Neural cell (in vitro differentiated cells): ENCODE measurements at regions not wholly inside any gene's neighbourhood (a gene's known extent, or its start where the extent isn't known, plus 50 kb on each side); places are given as distances from the start of the nearest gene placed in this dataset.

ENCODE experiments used
- H2AFZ ChIP-seq: fragments of 200-600, 300-800 bp; sonication (generic), shearing (Covaris generic); 2 replicates; pipeline ENCODE4 v1.6.0; 2014; ENCODE audit warnings: low read depth, mild to moderate bottlenecking, antibody characterized with exemption, low read length, moderate library complexity
- H3F3A ChIP-seq: fragments of 200-600 bp; shearing (Covaris generic); 2 replicates; pipeline ENCODE4 v1.6.1; 2016; ENCODE audit warnings: mild to moderate bottlenecking, moderate library complexity, mixed read lengths, antibody characterized with exemption, low read length; ENCODE audit not compliant: insufficient read depth, poor library complexity, severe bottlenecking
- H3K27ac ChIP-seq: fragments of 200-600, 300-800 bp; sonication (generic), shearing (Covaris generic); 2 replicates; pipeline ENCODE4 v1.5.1; 2014; ENCODE audit warnings: mild to moderate bottlenecking, low read length, moderate library complexity
- H3K27me3 ChIP-seq: fragments of 300-800, 200-600 bp; sonication (generic), shearing (Covaris generic); 2 replicates; pipeline ENCODE4 v1.6.0; 2014; ENCODE audit warnings: mild to moderate bottlenecking, low read depth, low read length, moderate library complexity; ENCODE audit not compliant: insufficient read depth
- H3K36me3 ChIP-seq: fragments of 300-800, 200-600 bp; sonication (generic), shearing (Covaris generic); 2 replicates; pipeline ENCODE4 v1.5.1; 2014; ENCODE audit warnings: mild to moderate bottlenecking, antibody characterized with exemption, low read length, moderate library complexity; ENCODE audit not compliant: insufficient read depth
- H3K4me2 ChIP-seq: fragments of 300-800, 200-600 bp; sonication (generic), shearing (Covaris generic); 2 replicates; pipeline ENCODE4 v1.6.0; 2014; ENCODE audit warnings: mild to moderate bottlenecking, low read length
- H3K4me3 ChIP-seq: fragments of 300-800, 200-600 bp; sonication (generic), shearing (Covaris generic); 2 replicates; pipeline ENCODE4 v1.5.1; 2014; ENCODE audit warnings: mild to moderate bottlenecking, low read length, moderate library complexity
- H3K79me2 ChIP-seq: fragments of 200-600 bp; shearing (Covaris generic); replicated peaks from 2 replicates; pipeline ENCODE4 v1.6.0; 2014; ENCODE audit warnings: mild to moderate bottlenecking, low read length, moderate library complexity; ENCODE audit not compliant: insufficient read depth
- H3K9ac ChIP-seq: fragments of 300-800, 200-600 bp; sonication (generic), shearing (Covaris generic); 2 replicates; pipeline ENCODE4 v1.6.1; 2016; ENCODE audit warnings: mild to moderate bottlenecking, low read length, mixed read lengths
- H3K9me2 ChIP-seq: fragments of 200-600 bp; shearing (Covaris generic); 2 replicates; pipeline ENCODE4 v1.6.1; 2016; ENCODE audit warnings: mild to moderate bottlenecking, low read length, mixed read lengths; ENCODE audit not compliant: insufficient read depth
- H3K9me3 ChIP-seq: fragments of 200-600, 300-800 bp; sonication (generic), shearing (Covaris generic); 2 replicates; pipeline ENCODE4 v1.6.1; 2016; ENCODE audit warnings: mild to moderate bottlenecking, mixed run types, low read length, moderate library complexity, mixed read lengths
- H4K20me1 ChIP-seq: fragments of 200-600 bp; shearing (Covaris generic); 2 replicates; pipeline ENCODE4 v1.6.1; 2016; ENCODE audit warnings: mild to moderate bottlenecking, mixed run types; ENCODE audit not compliant: insufficient read depth
- EP300 ChIP-seq: fragments of 450-650 bp; conservative IDR thresholded peaks from 2 replicates; pipeline ENCODE4 v1.6.1; 2014; ENCODE audit warnings: antibody characterized with exemption, mild to moderate bottlenecking, moderate library complexity; ENCODE audit not compliant: poor library complexity, severe bottlenecking
- EZH2 ChIP-seq: fragments of 200-600, 300-800 bp; shearing (Covaris generic), sonication (generic); IDR thresholded peaks from 2 replicates; pipeline ENCODE4 v1.6.1; 2014; ENCODE audit warnings: antibody characterized with exemption, low read length, borderline replicate concordance, mild to moderate bottlenecking; ENCODE audit not compliant: insufficient read depth, poor library complexity, severe bottlenecking
- MXI1 ChIP-seq: fragments of 450-650 bp; conservative IDR thresholded peaks from 2 replicates; pipeline ENCODE4 v1.6.1; 2014; ENCODE audit warnings: antibody characterized with exemption, mild to moderate bottlenecking; ENCODE audit not compliant: poor library complexity, severe bottlenecking
- POLR2AphosphoS5 ChIP-seq: IDR thresholded peaks from 2 replicates; pipeline ENCODE4 v1.6.1; 2012
- RAD21 ChIP-seq: fragments of 450-650 bp; conservative IDR thresholded peaks from 2 replicates; pipeline ENCODE4 v1.6.1; 2014; ENCODE audit warnings: antibody characterized with exemption, mild to moderate bottlenecking, moderate library complexity
- REST ChIP-seq: IDR thresholded peaks from 2 replicates; pipeline ENCODE4 v1.6.1; 2012; ENCODE audit warnings: borderline replicate concordance
- SMC3 ChIP-seq: fragments of 450-650 bp; conservative IDR thresholded peaks from 2 replicates; pipeline ENCODE4 v1.6.1; 2014; ENCODE audit warnings: antibody characterized with exemption, mild to moderate bottlenecking, moderate library complexity; ENCODE audit not compliant: poor library complexity
- TAF1 ChIP-seq: IDR thresholded peaks from 2 replicates; pipeline ENCODE4 v1.6.1; 2012; ENCODE audit warnings: low read depth
- TF ChIP-seq, protein P1 (sequence below): fragments of 450-650 bp; IDR thresholded peaks from 2 replicates; pipeline ENCODE4 v1.5.1; 2014; ENCODE audit warnings: antibody characterized with exemption, mild to moderate bottlenecking, moderate library complexity; ENCODE audit not compliant: poor library complexity, severe bottlenecking

GRCh38 chr6:132224943-132225342 lies 176.3 kb downstream of the MOXD1 start:
- Histone ChIP-seq H3K9ac (no peak overlapping the region), H3K27me3 (no peaks in the 10 kb centered on the region), H4K20me1 (no peaks in the 10 kb centered on the region), H2AFZ (no peak overlapping the region), H3K27ac (no peak overlapping the region), H3K9me3 (no peaks in the 10 kb centered on the region), H3K36me3 (no peaks in the 10 kb centered on the region), H3F3A (no peaks in the 10 kb centered on the region), H3K4me2 (no peak overlapping the region), H3K79me2 (no peaks in the 10 kb centered on the region), H3K9me2 (no peaks in the 10 kb centered on the region), H3K4me3 (no peak overlapping the region)
- no peak for TF ChIP-seq MXI1
- no peak for TF ChIP-seq RAD21
- no peak for TF ChIP-seq EZH2
- TF ChIP-seq SMC3: no peak
- TF ChIP-seq REST: no peak
- no peak for TF ChIP-seq EP300
- TF ChIP-seq POLR2AphosphoS5: no peak
- TF ChIP-seq TAF1: no peak
- TF ChIP-seq, protein P1, sequence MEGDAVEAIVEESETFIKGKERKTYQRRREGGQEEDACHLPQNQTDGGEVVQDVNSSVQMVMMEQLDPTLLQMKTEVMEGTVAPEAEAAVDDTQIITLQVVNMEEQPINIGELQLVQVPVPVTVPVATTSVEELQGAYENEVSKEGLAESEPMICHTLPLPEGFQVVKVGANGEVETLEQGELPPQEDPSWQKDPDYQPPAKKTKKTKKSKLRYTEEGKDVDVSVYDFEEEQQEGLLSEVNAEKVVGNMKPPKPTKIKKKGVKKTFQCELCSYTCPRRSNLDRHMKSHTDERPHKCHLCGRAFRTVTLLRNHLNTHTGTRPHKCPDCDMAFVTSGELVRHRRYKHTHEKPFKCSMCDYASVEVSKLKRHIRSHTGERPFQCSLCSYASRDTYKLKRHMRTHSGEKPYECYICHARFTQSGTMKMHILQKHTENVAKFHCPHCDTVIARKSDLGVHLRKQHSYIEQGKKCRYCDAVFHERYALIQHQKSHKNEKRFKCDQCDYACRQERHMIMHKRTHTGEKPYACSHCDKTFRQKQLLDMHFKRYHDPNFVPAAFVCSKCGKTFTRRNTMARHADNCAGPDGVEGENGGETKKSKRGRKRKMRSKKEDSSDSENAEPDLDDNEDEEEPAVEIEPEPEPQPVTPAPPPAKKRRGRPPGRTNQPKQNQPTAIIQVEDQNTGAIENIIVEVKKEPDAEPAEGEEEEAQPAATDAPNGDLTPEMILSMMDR: no peak

DNA sequence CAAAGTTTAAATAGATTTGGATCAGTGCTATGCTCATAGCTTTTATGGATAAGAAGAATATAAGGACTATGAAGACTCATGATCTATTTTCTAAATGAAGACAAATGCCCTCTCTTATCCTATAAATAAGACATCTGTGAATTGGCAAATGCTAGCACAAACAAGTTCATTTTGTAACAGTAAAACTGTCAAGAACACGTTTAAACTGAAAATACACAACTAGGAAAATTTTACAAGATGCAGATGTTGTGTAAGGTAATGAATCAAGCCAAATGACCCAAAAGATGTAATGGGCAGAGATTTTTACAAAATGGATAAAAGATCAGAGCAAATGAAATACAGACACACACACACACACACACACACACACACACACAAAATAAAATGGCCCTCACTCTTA lies 180.5 kb downstream of the MOXD1 start:
- Histone ChIP-seq H3K4me2 (no peak overlapping the region), H3K9ac (no peak overlapping the region), H4K20me1 (no peaks in the 10 kb centered on the region), H3F3A (no peaks in the 10 kb centered on the region), H2AFZ (no peak overlapping the region), H3K79me2 (no peaks in the 10 kb centered on the region), H3K27ac (no peak overlapping the region), H3K4me3 (no peak overlapping the region), H3K27me3 (no peaks in the 10 kb centered on the region), H3K36me3 (no peaks in the 10 kb centered on the region), H3K9me3 (no peaks in the 10 kb centered on the region), H3K9me2 (no peaks in the 10 kb centered on the region)
- TF ChIP-seq SMC3 (no peak), EZH2 (no peak), REST (no peak), MXI1 (no peak), TAF1 (no peak), POLR2AphosphoS5 (no peak), EP300 (no peak)
- TF ChIP-seq, protein P1: no peak
